HEK293 (cell line): ENCODE measurements at regions not wholly inside any gene's neighbourhood (a gene's known extent, or its start where the extent isn't known, plus 50 kb on each side); places are given as distances from the start of the nearest gene placed in this dataset.

Experiments used
- CTCF ChIP-seq: fragments of 450-650 bp; formaldehyde crosslinking; IDR thresholded peaks from 2 replicates; pipeline ENCODE4 v1.5.1; 2016; ENCODE audit warnings: missing biosample characterization, missing genetic modification characterization
- KLF1 ChIP-seq: fragments of 450-650 bp; formaldehyde crosslinking; IDR thresholded peaks from 2 replicates; pipeline ENCODE4 v1.5.1; 2016; ENCODE audit warnings: missing biosample characterization, missing genetic modification characterization
- OSR2 ChIP-seq: fragments of 450-650 bp; formaldehyde crosslinking; IDR thresholded peaks from 2 replicates; pipeline ENCODE4 v1.5.1; 2016; ENCODE audit warnings: missing biosample characterization, missing genetic modification characterization
- ZBTB20 ChIP-seq: fragments of 450-650 bp; formaldehyde crosslinking; IDR thresholded peaks from 2 replicates; pipeline ENCODE4 v1.5.1; 2016; ENCODE audit warnings: missing biosample characterization, missing genetic modification characterization
- ZBTB26 ChIP-seq: fragments of 450-650 bp; formaldehyde crosslinking; optimal IDR thresholded peaks from 2 replicates; pipeline ENCODE3; 2016; ENCODE audit warnings: missing biosample characterization, mild to moderate bottlenecking, missing genetic modification characterization
- ZIC2 ChIP-seq: fragments of 450-650 bp; formaldehyde crosslinking; IDR thresholded peaks from 2 replicates; pipeline ENCODE4 v1.5.1; 2016; ENCODE audit warnings: missing biosample characterization, missing genetic modification characterization
- ZNF202 ChIP-seq: fragments of 450-650 bp; formaldehyde crosslinking; IDR thresholded peaks from 2 replicates; pipeline ENCODE4 v1.5.1; 2016; ENCODE audit warnings: missing biosample characterization, missing genetic modification characterization, borderline replicate concordance
- ZNF302 ChIP-seq: fragments of 450-650 bp; formaldehyde crosslinking; IDR thresholded peaks from 2 replicates; pipeline ENCODE4 v1.5.1; 2016; ENCODE audit warnings: missing biosample characterization, missing genetic modification characterization, low read depth
- ZNF707 ChIP-seq: fragments of 450-650 bp; formaldehyde crosslinking; IDR thresholded peaks from 2 replicates; pipeline ENCODE4 v1.5.1; 2016; ENCODE audit warnings: missing biosample characterization, missing genetic modification characterization
- ZSCAN5A ChIP-seq: fragments of 450-650 bp; formaldehyde crosslinking; IDR thresholded peaks from 2 replicates; pipeline ENCODE4 v1.5.1; 2016; ENCODE audit warnings: missing biosample characterization, missing genetic modification characterization

GRCh38 chr3:96202181-96202580 is 612.2 kb upstream of the EPHA6 start:
- no peak for TF ChIP-seq ZSCAN5A (tag by site-specific recombination)
- TF ChIP-seq CTCF: no peak
- no peak for TF ChIP-seq ZBTB20 (tag by site-specific recombination)
- no peak for TF ChIP-seq ZNF302 (tag by site-specific recombination)
- no peak for TF ChIP-seq ZNF202 (tag by site-specific recombination)
- no peak for TF ChIP-seq KLF1 (tag by site-specific recombination)
- no peak for TF ChIP-seq ZNF707 (tag by site-specific recombination)
- TF ChIP-seq ZBTB26 (tag by site-specific recombination): no peak
- no peak for TF ChIP-seq ZIC2
- TF ChIP-seq OSR2: no peak
